Stimulated activated CD8-positive, alpha-beta memory T cell treated with anti-CD3 and anti-CD28 coated beads, Interleukin-12 subunit alpha, Interleukin-12 subunit beta, amount 100 ng/mL, for 4 hours (primary cell): ENCODE measurements at regions not wholly inside any gene's neighbourhood (a gene's known extent, or its start where the extent isn't known, plus 50 kb on each side); places are given as distances from the start of the nearest gene placed in this dataset.
"Not testable (repeated sequence)": the region's sequence is repeated elsewhere in the genome, so short reads cannot be mapped to it uniquely, and the experiment has no call there.

Experiments used
- DNase-seq: peaks from one replicate; pipeline ENCODE4 v3.0.0-alpha.2; 2020; ENCODE audit warnings: low read depth

DNA sequence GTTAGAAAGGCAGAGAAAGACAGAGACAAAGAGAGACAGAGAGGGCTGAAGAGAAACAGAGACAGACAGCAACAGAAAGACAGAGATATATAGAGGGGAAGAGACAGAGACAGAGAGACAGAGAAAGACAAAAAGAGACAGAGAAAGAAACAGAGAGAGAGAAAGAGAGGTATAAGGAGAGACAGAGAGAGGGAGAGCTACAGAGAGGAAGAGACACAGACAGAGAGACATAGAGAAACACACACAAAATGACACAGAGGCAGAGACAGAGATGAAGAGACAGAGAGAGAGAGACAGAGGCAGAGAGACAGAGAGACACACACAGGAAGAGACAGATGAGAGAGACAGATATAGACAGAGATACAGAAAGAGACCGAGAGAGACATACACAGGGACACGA lies 168.6 kb downstream of the TMEM121 start:
- no peak for DNase-seq

- DNase-seq: not testable (repeated sequence)
These were observed 170.0 kb downstream of the TMEM121 start for GRCh38 chr14:105696388-105696787.

- DNase-seq: not testable (repeated sequence)
These were observed 171.0 kb downstream of the TMEM121 start for GRCh38 chr14:105697414-105697813.

GRCh38 chr14:105697955-105698354 lies 171.6 kb downstream of the TMEM121 start:
- DNase-seq: not testable (repeated sequence)

GRCh38 chr14:105698940-105699556 lies 172.7 kb downstream of the TMEM121 start:
- DNase-seq: not testable (repeated sequence)

DNA sequence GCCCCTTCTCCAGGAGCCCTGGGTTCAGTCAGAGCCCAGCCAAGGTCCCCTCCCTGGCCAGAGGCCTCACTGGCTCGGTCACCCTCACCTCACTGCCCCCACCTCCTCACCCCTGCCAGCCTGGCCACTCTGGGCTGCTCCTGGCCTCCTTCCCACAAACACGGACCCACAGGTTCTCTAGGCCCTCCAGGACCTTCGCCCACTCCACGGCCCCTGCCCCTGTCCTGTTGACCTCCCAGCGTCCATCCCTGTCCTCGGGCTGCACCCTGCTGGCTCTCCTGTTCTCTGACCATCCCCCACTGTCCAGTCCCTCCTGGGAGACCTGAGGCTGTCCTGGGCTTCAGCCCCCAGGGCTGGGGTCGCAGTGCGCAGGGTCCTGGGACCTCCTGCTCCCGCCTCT lies 173.3 kb downstream of the TMEM121 start:
- not testable (repeated sequence) for DNase-seq

- DNase-seq: not testable (repeated sequence)
These were observed 173.8 kb downstream of the TMEM121 start for GRCh38 chr14:105700146-105700545.

DNA sequence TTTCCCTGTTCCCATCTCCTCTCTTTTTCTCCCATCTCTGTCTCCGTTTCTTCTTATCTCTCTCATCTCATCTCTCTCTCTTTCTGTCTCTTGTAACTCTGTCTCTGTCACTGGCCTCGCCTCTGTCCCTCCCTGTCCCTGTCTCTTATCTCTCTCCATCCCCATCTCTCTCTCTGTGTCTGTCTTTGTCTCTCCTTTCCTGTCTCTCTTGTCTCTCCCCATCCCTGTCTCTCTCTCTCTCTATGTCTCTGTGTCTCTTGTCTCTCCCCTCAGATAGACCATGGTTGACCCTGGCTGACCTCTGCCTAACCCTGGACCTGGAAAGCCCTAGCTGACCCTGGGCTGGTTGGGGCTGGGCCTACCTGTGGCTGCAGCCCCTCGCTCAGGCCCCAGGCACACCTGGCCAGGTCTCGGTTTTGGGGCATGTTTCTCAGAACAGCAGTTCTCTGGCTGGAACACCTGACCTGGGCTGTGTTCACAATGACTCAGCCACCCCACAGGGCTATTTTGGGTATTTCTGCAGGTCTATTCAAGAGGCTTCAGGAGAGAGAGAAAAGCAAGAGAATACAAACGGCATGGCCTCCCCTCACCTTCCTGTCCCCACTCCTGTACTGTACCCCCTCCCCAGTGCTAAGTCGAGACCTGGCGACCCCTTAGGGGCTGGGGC lies 174.4 kb downstream of the TMEM121 start:
- DNase-seq: no peak

DNA sequence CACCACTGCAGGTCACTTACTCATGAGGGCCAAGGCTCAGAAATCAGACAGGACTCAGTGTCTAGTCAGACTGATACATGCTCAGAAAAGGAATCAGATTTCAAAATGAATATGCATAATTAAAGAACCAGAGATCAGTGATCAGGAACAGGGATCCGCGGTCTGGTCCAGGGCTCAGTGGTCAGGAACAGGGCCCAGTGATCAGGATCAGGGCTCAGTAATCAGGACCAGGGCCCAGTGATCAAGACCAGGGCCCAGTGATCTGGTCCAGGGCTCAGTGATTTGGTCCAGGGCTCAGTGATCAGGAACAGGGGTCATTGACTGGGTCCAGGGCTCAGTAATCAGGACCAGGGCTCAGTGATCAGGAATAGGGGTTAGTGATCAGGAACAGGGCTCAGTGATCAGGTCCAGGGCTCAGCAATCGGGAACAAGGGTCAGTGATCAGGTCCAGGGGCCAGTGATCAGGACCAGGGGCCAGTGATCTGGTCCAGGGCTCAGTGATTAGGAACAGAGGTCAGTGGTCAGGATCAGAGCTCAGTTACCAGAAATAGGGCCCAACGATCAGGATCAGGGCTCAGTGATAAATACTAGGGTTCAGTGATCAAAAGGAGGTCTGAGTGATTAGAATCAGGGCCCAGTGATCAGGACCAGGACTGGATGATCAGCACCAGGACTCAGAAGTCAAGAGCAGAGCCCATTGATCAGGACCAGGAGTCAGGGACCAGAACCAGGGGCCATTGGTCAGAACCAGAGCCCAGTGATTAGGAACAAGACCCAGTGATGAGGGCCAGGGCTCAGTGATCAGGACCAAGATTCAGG lies 175.3 kb downstream of the TMEM121 start:
- no peak for DNase-seq

GRCh38 chr14:105702275-105702817 lies 176.0 kb downstream of the TMEM121 start:
- no peak for DNase-seq

DNA sequence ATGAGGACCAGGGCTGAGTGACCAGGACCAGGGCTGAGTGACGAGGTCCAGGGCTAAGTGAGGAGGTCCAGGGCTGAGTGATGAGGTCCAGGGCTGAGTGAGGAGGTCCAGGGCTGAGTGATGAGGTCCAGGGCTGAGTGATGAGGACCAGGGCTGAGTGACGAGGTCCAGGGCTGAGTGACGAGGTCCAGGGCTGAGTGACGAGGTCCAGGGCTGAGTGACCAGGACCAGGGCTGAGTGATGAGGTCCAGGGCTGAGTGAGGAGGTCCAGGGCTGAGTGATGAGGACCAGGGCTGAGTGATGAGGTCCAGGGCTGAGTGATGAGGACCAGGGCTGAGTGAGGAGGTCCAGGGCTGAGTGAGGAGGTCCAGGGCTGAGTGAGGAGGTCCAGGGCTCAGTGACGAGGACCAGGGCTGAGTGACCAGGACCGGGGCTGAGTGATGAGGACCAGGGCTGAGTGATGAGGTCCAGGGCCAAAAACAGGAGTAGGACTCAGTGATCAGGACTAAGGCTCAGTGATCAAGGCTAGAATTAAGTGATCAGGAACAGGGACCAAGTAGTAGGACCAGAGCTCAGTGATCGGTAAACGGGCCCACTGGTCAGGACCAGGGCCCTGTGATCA lies 176.8 kb downstream of the TMEM121 start:
- DNase-seq: not testable (repeated sequence)

- not testable (repeated sequence) for DNase-seq
These were observed 177.7 kb downstream of the TMEM121 start for GRCh38 chr14:105704091-105704490.

- DNase-seq: not testable (repeated sequence)
These were observed 178.1 kb downstream of the TMEM121 start for GRCh38 chr14:105704492-105704891.

GRCh38 chr14:105705512-105705861 lies 179.1 kb downstream of the TMEM121 start:
- not testable (repeated sequence) for DNase-seq

DNA sequence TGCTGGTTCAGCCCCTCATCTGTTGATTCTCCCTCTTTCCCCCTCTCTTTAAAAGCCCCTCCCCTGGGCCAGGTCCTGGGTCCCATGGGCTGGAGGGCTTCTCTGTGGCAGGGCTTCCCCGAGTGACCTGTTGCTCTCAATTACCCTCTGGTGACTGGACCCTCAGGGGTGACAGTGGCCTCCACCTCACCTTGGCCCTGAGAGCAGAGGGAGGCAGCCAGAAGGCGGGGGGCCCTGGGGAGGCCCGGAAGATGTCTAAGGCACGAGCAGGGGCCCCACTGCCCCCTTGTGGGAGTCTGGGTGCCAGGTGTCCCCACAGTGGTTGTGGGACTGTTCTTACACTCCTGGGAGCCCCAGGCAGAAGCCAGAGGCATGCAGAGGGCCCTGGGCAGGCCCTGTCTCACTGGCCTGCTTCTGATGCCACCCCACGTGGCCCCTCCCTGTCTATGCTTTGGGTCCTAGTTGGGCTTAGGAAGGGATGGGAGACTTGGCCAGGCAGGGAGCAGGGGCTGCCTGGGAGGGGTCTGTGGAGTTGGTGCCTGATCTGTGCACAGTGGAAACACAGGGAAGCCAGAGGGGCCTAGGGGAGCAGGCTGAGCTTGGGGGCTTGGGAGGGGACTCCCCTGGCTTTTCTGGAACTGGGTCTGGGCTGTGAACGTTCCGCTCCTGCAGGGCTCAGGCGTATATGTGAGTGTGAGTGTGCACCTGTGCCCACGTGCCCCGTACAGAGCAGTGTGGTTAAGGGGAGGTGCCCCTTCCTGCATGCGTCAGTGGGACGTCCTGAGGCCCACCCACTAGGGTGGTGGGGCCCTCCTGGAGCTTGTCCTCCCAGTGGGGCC lies 179.7 kb downstream of the TMEM121 start:
- not testable (repeated sequence) for DNase-seq

- DNase-seq: not testable (repeated sequence)
These were observed 180.3 kb downstream of the TMEM121 start for GRCh38 chr14:105706701-105707019.

DNA sequence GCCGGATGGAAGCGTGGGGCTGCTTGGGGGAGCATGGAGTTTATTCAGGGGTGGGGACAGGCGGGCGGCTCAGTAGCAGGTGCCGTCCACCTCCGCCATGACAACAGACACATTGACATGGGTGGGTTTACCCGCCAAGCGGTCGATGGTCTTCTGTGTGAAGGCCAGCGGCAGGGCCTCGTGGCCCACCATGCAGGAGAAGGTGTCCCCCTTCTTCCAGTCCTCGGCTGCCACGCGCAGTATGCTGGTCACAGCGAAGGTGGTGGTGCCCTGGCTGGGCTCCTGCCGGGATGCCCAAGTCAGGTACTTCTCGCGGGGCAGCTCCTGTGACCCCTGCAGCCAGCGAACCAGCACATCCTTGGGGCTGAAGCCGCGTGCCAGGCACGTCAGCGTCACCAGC lies 180.7 kb downstream of the TMEM121 start:
- DNase-seq: not testable (repeated sequence)

DNA sequence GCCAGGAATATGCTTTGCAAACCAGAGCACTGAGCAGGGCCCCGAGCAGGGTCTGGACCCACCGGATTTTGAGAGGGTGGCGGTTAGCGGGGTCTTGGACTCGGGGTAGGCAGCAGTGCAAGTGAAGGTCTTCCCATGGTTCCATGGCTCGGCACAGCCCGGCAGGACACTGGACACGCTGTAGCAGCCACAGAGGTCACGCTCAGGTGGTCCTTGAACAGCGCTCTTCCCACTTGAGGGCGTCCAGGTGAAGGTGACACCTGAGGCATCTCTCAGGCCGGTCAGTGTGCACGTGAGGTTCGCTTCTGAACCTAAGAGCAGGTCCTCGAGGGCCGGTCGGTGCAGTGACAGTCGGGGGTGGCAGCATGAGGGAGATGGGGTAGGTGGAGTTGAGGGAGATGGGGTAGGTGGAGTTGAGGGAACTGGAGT lies 181.4 kb downstream of the TMEM121 start:
- not testable (repeated sequence) for DNase-seq

GRCh38 chr14:105708251-105709134 lies 182.1 kb downstream of the TMEM121 start:
- not testable (repeated sequence) for DNase-seq
